GM12878 (cell line): ENCODE measurements at regions not wholly inside any gene's neighbourhood (a gene's known extent, or its start where the extent isn't known, plus 50 kb on each side); places are given as distances from the start of the nearest gene placed in this dataset.

Experiments
- BMI1 ChIP-seq: fragments of 450-650 bp; IDR thresholded peaks from 2 replicates; pipeline ENCODE4 v1.6.1; 2016; ENCODE audit warnings: mild to moderate bottlenecking, moderate library complexity, borderline replicate concordance
- ZNF217 ChIP-seq: fragments of 450-650 bp; IDR thresholded peaks from 2 replicates; pipeline ENCODE4 v1.6.1; 2017; ENCODE audit warnings: antibody characterized with exemption, mild to moderate bottlenecking

DNA sequence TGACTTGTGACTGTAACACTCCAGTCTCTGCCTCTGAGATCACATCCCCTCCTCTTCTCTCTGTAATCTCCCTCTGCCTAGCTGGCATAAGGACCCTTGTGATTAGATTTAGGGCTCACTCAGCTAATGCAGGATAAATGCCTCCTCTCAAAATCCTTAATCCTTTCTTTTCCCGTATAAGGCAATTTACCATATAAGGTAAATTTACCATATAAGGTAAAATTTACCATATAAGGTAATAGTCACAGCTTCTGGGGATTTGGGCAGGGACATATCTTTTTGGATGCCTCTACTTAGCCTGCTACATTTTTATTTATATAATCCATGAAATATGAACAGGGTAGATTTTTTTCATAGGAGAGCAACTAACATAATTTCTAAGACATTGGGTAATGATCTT lies 318.0 kb upstream of the PUM3 start:
- TF ChIP-seq BMI1 (peak; percentile 66), ZNF217 (no peak)
